ENCODE measurements at regions not wholly inside any gene's neighbourhood (a gene's known extent, or its start where the extent isn't known, plus 50 kb on each side); places are given as distances from the start of the nearest gene placed in this dataset.
"Not testable (repeated sequence)": the region's sequence is repeated elsewhere in the genome, so short reads cannot be mapped to it uniquely, and the experiment has no call there.

- DNase-seq: no peak
These were observed 501.6 kb upstream of the TNP1 start for GRCh38 chr2:217361483-217361880.

GRCh38 chr2:217360781-217361482 lies 501.1 kb upstream of the TNP1 start:
- no peak for DNase-seq

- DNase-seq: no peak
These were observed 500.2 kb upstream of the TNP1 start for GRCh38 chr2:217360111-217360510.

GRCh38 chr2:217357886-217358620 lies 498.2 kb upstream of the TNP1 start:
- DNase-seq: no peak

GRCh38 chr2:217356781-217357180 lies 496.9 kb upstream of the TNP1 start:
- DNase-seq: no peak

GRCh38 chr2:217356142-217356541 lies 496.3 kb upstream of the TNP1 start:
- DNase-seq: no peak

GRCh38 chr2:217353591-217353990 lies 493.7 kb upstream of the TNP1 start:
- DNase-seq: no peak

GRCh38 chr2:217351378-217351777 lies 491.5 kb upstream of the TNP1 start:
- no peak for DNase-seq

- DNase-seq: no peak
These were observed 489.4 kb upstream of the TNP1 start for GRCh38 chr2:217349251-217349650.

GRCh38 chr2:217347630-217348029 lies 487.8 kb upstream of the TNP1 start:
- not testable (repeated sequence) for DNase-seq

GRCh38 chr2:217346043-217346442 lies 486.2 kb upstream of the TNP1 start:
- not testable (repeated sequence) for DNase-seq

GRCh38 chr2:217340899-217341298 lies 481.0 kb upstream of the TNP1 start:
- no peak for DNase-seq

GRCh38 chr2:217340176-217340575 lies 480.3 kb upstream of the TNP1 start:
- DNase-seq: no peak

GRCh38 chr2:217339753-217340152 lies 479.9 kb upstream of the TNP1 start:
- DNase-seq: no peak

GRCh38 chr2:217338306-217338916 lies 478.5 kb upstream of the TNP1 start:
- DNase-seq: no peak

- DNase-seq: no peak
These were observed 477.9 kb upstream of the TNP1 start for GRCh38 chr2:217337771-217338170.

GRCh38 chr2:217336694-217337093 lies 476.8 kb upstream of the TNP1 start:
- DNase-seq: no peak

- no peak for DNase-seq
These were observed 475.6 kb upstream of the TNP1 start for GRCh38 chr2:217335341-217335966.

- no peak for DNase-seq
These were observed 474.7 kb upstream of the TNP1 start for GRCh38 chr2:217334561-217334960.

GRCh38 chr2:217332866-217333265 lies 473.0 kb upstream of the TNP1 start:
- DNase-seq: no peak

- DNase-seq: no peak
These were observed 472.5 kb upstream of the TNP1 start for GRCh38 chr2:217332417-217332791.

- no peak for DNase-seq
These were observed 471.9 kb upstream of the TNP1 start for GRCh38 chr2:217331523-217332416.

GRCh38 chr2:217330647-217331046 lies 470.8 kb upstream of the TNP1 start:
- no peak for DNase-seq
